H1 (cell line): ENCODE measurements at regions not wholly inside any gene's neighbourhood (a gene's known extent, or its start where the extent isn't known, plus 50 kb on each side); places are given as distances from the start of the nearest gene placed in this dataset.

ENCODE experiments used
- CTCF ChIA-PET: fragments of 300-600 bp; sonication (Branson Sonifier 250); formaldehyde crosslinking; loops from one replicate; lab custom pipeline; 2021; ENCODE audit not compliant: partially characterized antibody; lab: Charles Lee
- POLR2A ChIA-PET: fragments of 300-600 bp; sonication (Branson Sonifier 250); formaldehyde crosslinking; loops from one replicate; lab custom pipeline; 2021; ENCODE audit warnings: inconsistent platforms; ENCODE audit not compliant: partially characterized antibody; lab: Charles Lee
- DNase-seq, 2 experiments: peaks; one replicate each; pipeline versions ENCODE4 v3.0.0 to v3.0.0-alpha.2; 2010 to 2022; ENCODE audit warnings: low spot score in 2 of 2, low read depth in 1 of 2, mixed read lengths in 1 of 2
- FAIRE-seq: peaks from 2 replicates; lab custom pipeline; 2011; peaks lifted over from hg19 to GRCh38; lab: Jason Lieb, UNC
- H2AFZ ChIP-seq: 2 replicates; pipeline ENCODE4 v1.8.1; 2012; ENCODE audit warnings: low read length, inconsistent platforms
- H2AK5ac ChIP-seq: 2 replicates; pipeline ENCODE4 v1.6.1; 2013; ENCODE audit warnings: low read depth, low read length
- H2BK120ac ChIP-seq: replicated peaks from 2 replicates; pipeline ENCODE3; 2013; ENCODE audit warnings: low read depth, low read length, inconsistent platforms
- H2BK12ac ChIP-seq: 2 replicates; pipeline ENCODE4 v1.6.1; 2013; ENCODE audit warnings: low read depth, low read length
- H2BK15ac ChIP-seq: 2 replicates; pipeline ENCODE4 v1.6.1; 2013; ENCODE audit warnings: low read length
- H2BK20ac ChIP-seq: 2 replicates; pipeline ENCODE4 v1.6.1; 2013; ENCODE audit warnings: low read length
- H2BK5ac ChIP-seq: 2 replicates; pipeline ENCODE4 v1.6.1; 2013; ENCODE audit warnings: low read depth, low read length
- H3K14ac ChIP-seq: 2 replicates; pipeline ENCODE4 v1.6.1; 2013; ENCODE audit warnings: inconsistent platforms; ENCODE audit not compliant: insufficient read length
- H3K18ac ChIP-seq: 2 replicates; pipeline ENCODE4 v1.6.1; 2013; ENCODE audit warnings: low read length; ENCODE audit errors: extremely low read depth
- H3K23ac ChIP-seq: 2 replicates; pipeline ENCODE4 v1.6.1; 2013; ENCODE audit warnings: inconsistent platforms; ENCODE audit not compliant: insufficient read length
- H3K23me2 ChIP-seq: 2 replicates; pipeline ENCODE4 v1.6.1; 2013; ENCODE audit warnings: low read depth, low read length
- H3K27ac ChIP-seq: 2 replicates; pipeline ENCODE4 v1.6.1; 2011; ENCODE audit warnings: low read depth, low read length, inconsistent platforms
- H3K27me3 ChIP-seq, 4 experiments: replicated peaks in 1 of 4; 1 replicate in 1 of 4; 2 replicates in 3 of 4; pipeline versions ENCODE4 v1.6.1 to v1.8.1; 2011 to 2013; ENCODE audit warnings: low read length in 3 of 4, mild to moderate bottlenecking in 3 of 4, inconsistent platforms in 2 of 4, mixed read lengths in 2 of 4, moderate library complexity in 1 of 4; ENCODE audit not compliant: control insufficient read depth in 3 of 4, insufficient read depth in 3 of 4; ENCODE audit errors: extremely low read depth in 1 of 4
- H3K36me3 ChIP-seq, 4 experiments: 2 replicates each; pipeline versions ENCODE4 v1.6.1 to v1.8.1; 2011 to 2013; ENCODE audit warnings: mild to moderate bottlenecking in 4 of 4, low read length in 3 of 4, moderate library complexity in 2 of 4, control low read depth in 1 of 4, inconsistent platforms in 1 of 4; ENCODE audit not compliant: insufficient read depth in 4 of 4, control insufficient read depth in 2 of 4
- H3K4ac ChIP-seq: replicated peaks from 2 replicates; pipeline ENCODE3; 2013; ENCODE audit warnings: low read length, low read depth, mixed read lengths, inconsistent platforms; ENCODE audit not compliant: insufficient read length
- H3K4me1 ChIP-seq, 4 experiments: replicated peaks in 1 of 4; 1 replicate in 1 of 4; 2 replicates in 3 of 4; pipeline versions ENCODE4 v1.6.1 to v1.8.1; 2011 to 2013; ENCODE audit warnings: low read length in 3 of 4, inconsistent platforms in 2 of 4, mixed read lengths in 1 of 4; ENCODE audit not compliant: insufficient read depth in 4 of 4, control insufficient read depth in 3 of 4
- H3K4me2 ChIP-seq, 2 experiments: 2 replicates each; pipeline versions ENCODE4 v1.6.1 to v1.8.1; 2011 to 2013; ENCODE audit warnings: low read depth in 2 of 2, low read length in 2 of 2, control low read depth in 1 of 2, inconsistent platforms in 1 of 2, mild to moderate bottlenecking in 1 of 2; ENCODE audit not compliant: insufficient read depth in 1 of 2
- H3K4me3 ChIP-seq, 4 experiments: fragments of 200-600, 300-600 bp in 1 of 4; sonication (generic), shearing (Covaris generic), sonication (Bioruptor Twin) in 1 of 4; 2 replicates each; pipeline versions ENCODE4 v1.5.1 to v1.8.1; 2011 to 2016; ENCODE audit warnings: low read length in 4 of 4, low read depth in 3 of 4, control low read depth in 2 of 4, inconsistent platforms in 2 of 4, mild to moderate bottlenecking in 2 of 4, mixed read lengths in 1 of 4, moderate library complexity in 1 of 4; ENCODE audit not compliant: insufficient read depth in 2 of 4; ENCODE audit errors: extremely low read depth in 1 of 4
- H3K56ac ChIP-seq: replicated peaks from 2 replicates; pipeline ENCODE3; 2013; ENCODE audit warnings: low read depth, mild to moderate bottlenecking, mixed read lengths, low read length, inconsistent platforms; ENCODE audit not compliant: insufficient read length
- H3K79me1 ChIP-seq: 2 replicates; pipeline ENCODE4 v1.6.1; 2013; ENCODE audit warnings: low read depth, low read length, control low read depth
- H3K79me2 ChIP-seq, 2 experiments: 2 replicates each; pipeline versions ENCODE4 v1.6.1 to v1.8.1; 2012 to 2013; ENCODE audit warnings: low read length in 2 of 2, mild to moderate bottlenecking in 2 of 2, inconsistent platforms in 1 of 2; ENCODE audit not compliant: insufficient read depth in 2 of 2, control insufficient read depth in 1 of 2
- H3K9ac ChIP-seq, 4 experiments: replicated peaks in 1 of 4; 1 replicate in 1 of 4; 2 replicates in 3 of 4; pipeline versions ENCODE4 v1.6.1 to v1.8.1; 2011 to 2013; ENCODE audit warnings: low read depth in 3 of 4, low read length in 3 of 4, control low read depth in 2 of 4, mild to moderate bottlenecking in 2 of 4, moderate library complexity in 2 of 4, inconsistent platforms in 1 of 4; ENCODE audit errors: extremely low read depth in 1 of 4
- H3K9me3 ChIP-seq, 2 experiments: 2 replicates each; pipeline versions ENCODE4 v1.6.1 to v1.8.1; 2012 to 2013; ENCODE audit warnings: mild to moderate bottlenecking in 2 of 2, moderate library complexity in 2 of 2, control low read depth in 1 of 2, inconsistent platforms in 1 of 2, low read depth in 1 of 2, low read length in 1 of 2, mixed read lengths in 1 of 2; ENCODE audit not compliant: insufficient read depth in 2 of 2
- H4K20me1 ChIP-seq, 2 experiments: replicated peaks in 1 of 2; 2 replicates each; pipeline versions ENCODE3 to v1.8.1; 2011 to 2013; ENCODE audit warnings: inconsistent platforms in 2 of 2, low read length in 2 of 2, mild to moderate bottlenecking in 1 of 2; ENCODE audit not compliant: insufficient read depth in 2 of 2, control insufficient read depth in 1 of 2
- H4K5ac ChIP-seq: 2 replicates; pipeline ENCODE4 v1.6.1; 2013; ENCODE audit warnings: low read length, low read depth, mixed read lengths, inconsistent platforms; ENCODE audit not compliant: insufficient read length
- H4K8ac ChIP-seq: 2 replicates; pipeline ENCODE4 v1.8.0; 2013; ENCODE audit warnings: mild to moderate bottlenecking, moderate library complexity, low read length, inconsistent platforms; ENCODE audit not compliant: insufficient read depth; ENCODE audit errors: extremely low read depth
- H4K91ac ChIP-seq: replicated peaks from 2 replicates; pipeline ENCODE3; 2013; ENCODE audit warnings: low read length, mixed read lengths, inconsistent platforms; ENCODE audit not compliant: insufficient read length
- CBX8 ChIP-seq: fragments of 300-800, 300-1000 bp; sonication (generic); IDR thresholded peaks from 2 replicates; pipeline ENCODE4 v1.7.1; 2016; ENCODE audit warnings: low read depth, low read length, borderline replicate concordance
- CTCF ChIP-seq, 3 experiments: IDR thresholded peaks; 1 replicate in 2 of 3; 2 replicates in 1 of 3; pipeline versions ENCODE4 v1.5.1 to v1.6.1; 2011; ENCODE audit warnings: low read length in 3 of 3, mild to moderate bottlenecking in 3 of 3, inconsistent platforms in 2 of 3, low read depth in 1 of 3, moderate library complexity in 1 of 3; ENCODE audit not compliant: insufficient read depth in 1 of 3; ENCODE audit errors: control extremely low read depth in 1 of 3
- KDM1A ChIP-seq: fragments of 200-600, 300-600 bp; sonication (generic); IDR thresholded peaks from 2 replicates; pipeline ENCODE4 v1.7.1; 2016; ENCODE audit warnings: mild to moderate bottlenecking, low read length, borderline replicate concordance
- RAD21 ChIP-seq, 2 experiments: IDR thresholded peaks in 1 of 2; conservative IDR thresholded peaks in 1 of 2; 2 replicates each; pipeline ENCODE4 v1.6.1; 2011; ENCODE audit warnings: low read depth in 2 of 2, low read length in 2 of 2, improper control_type of control experiment in 1 of 2, inconsistent platforms in 1 of 2, mild to moderate bottlenecking in 1 of 2, moderate library complexity in 1 of 2
- RXRA ChIP-seq: IDR thresholded peaks from 2 replicates; pipeline ENCODE4 v1.6.1; 2011; ENCODE audit warnings: low read depth, mild to moderate bottlenecking, low read length, moderate library complexity; ENCODE audit not compliant: insufficient read depth
- SP2 ChIP-seq: IDR thresholded peaks from 2 replicates; pipeline ENCODE4 v1.6.1; 2012; ENCODE audit warnings: mild to moderate bottlenecking, low read length, inconsistent platforms
- TCF12 ChIP-seq: IDR thresholded peaks from 2 replicates; pipeline ENCODE4 v1.6.1; 2011; ENCODE audit warnings: low read depth, mild to moderate bottlenecking, low read length
- WGBS, 2 experiments: shearing (Covaris generic) in 1 of 2; methylation state at CpG; one replicate each; pipeline versions ENCODE4 v1.1.6 to v1.1.7; 2013 to 2015; ENCODE audit warnings: low lambda C conversion rate in 2 of 2, mixed read lengths in 2 of 2, inconsistent platforms in 1 of 2, low coverage in 1 of 2, missing lambda C conversion rate in 1 of 2; ENCODE audit not compliant: insufficient replicate concordance in 2 of 2, insufficient coverage in 1 of 2, insufficient read length in 1 of 2; ENCODE audit errors: extremely low coverage in 1 of 2, missing lambda C conversion rate in 1 of 2; 5-methylcytosine and 5-hydroxymethylcytosine counted together

GRCh38 chr2:41400088-41400665, 647.6 kb upstream of the PKDCC start:
- WGBS, 2 experiments, result 42% methylated on average over 6 of the region's 6 CpGs; no CpG with 5 or more reads in 1 of the 2 experiments
- Histone ChIP-seq H3K4me3 (no peak overlapping the region), H2BK15ac (no peak overlapping the region), H2BK20ac (no peak overlapping the region), H2AK5ac (no peak overlapping the region), H2BK12ac (no peak overlapping the region), H3K27ac (no peak overlapping the region), H3K79me1 (no peaks in the 10 kb centered on the region), H3K4ac (no peak overlapping the region), H3K23me2 (no peaks in the 10 kb centered on the region), H3K4me2 (no peak overlapping the region), H3K27me3 (no peaks in the 10 kb centered on the region), H3K9me3 (peaks cover 6 to 11% of the 10 kb centered on the region in 2 experiments; a peak in 2 of 4 replicates), H3K14ac (no peak overlapping the region), H3K56ac (no peak overlapping the region), H4K8ac (no peak overlapping the region), H2BK120ac (no peak overlapping the region), H3K18ac (no peak overlapping the region), H3K9ac (no peak overlapping the region), H3K4me1 (0 out of 7 replicates have a peak, but pooled peaks cover 0 to 2% (median 1%) of the 10 kb centered on the region in 4 experiments), H3K79me2 (no peaks in the 10 kb centered on the region), H3K23ac (no peak overlapping the region), H2AFZ (no peak overlapping the region), H3K36me3 (no peaks in the 10 kb centered on the region; a peak in 2 of 8 replicates), H4K91ac (no peak overlapping the region), H4K5ac (no peak overlapping the region), H2BK5ac (no peak overlapping the region), H4K20me1 (no peaks in the 10 kb centered on the region)
- ChIA-PET CTCF (interaction anchor here (0.5 to 3.6 kb wide), 26 partner anchors 9 to 1445 kb away, joined by 3 to 18 read pairs (median 3); no protein-coding TSS in a partner anchor), POLR2A (interaction anchor here (0.6 kb wide), 1 partner anchor 448 kb away, joined by 3 read pairs; no protein-coding TSS in a partner anchor)
- DNase-seq, result peak in 1 of 2 experiments; percentile 51
- no peak for FAIRE-seq
- TF ChIP-seq CTCF (IDR thresholded peaks at IDR 0.05; ENCODE audit: control extremely low read depth in 1 of 3, insufficient read depth in 1 of 3, low read depth in 1 of 3, low read length in 3 of 3) (peak; percentile 20 to 39 (median 29); a peak in 3 of 4 replicates), TCF12 (no peak), SP2 (no peak), CBX8 (no peak), RXRA (no peak), KDM1A (no peak), RAD21 (IDR thresholded peaks at IDR 0.05 in 1 of 2, conservative IDR thresholded peaks at IDR 0.05 in 1 of 2; ENCODE audit: low read depth in 2 of 2, low read length in 2 of 2) (peak; percentile 56 to 67)
